Gastrocnemius medialis (tissue), 4 donors: ENCODE measurements at regions not wholly inside any gene's neighbourhood (a gene's known extent, or its start where the extent isn't known, plus 50 kb on each side); places are given as distances from the start of the nearest gene placed in this dataset.

Source experiments
- POLR2A ChIP-seq, 2 donors: fragments of 450-650 bp; IDR thresholded peaks; one replicate each; pipeline ENCODE4 v1.6.1; 2017; ENCODE audit warnings: antibody characterized with exemption in 2 of 2, mild to moderate bottlenecking in 2 of 2, moderate library complexity in 2 of 2
- TF ChIP-seq, protein P1 (sequence below), 5 experiments: fragments of 450-650 bp in 3 of 5; fragments of 200-600 bp in 2 of 5; sonication (generic) in 2 of 5; IDR thresholded peaks in 4 of 5; conservative IDR thresholded peaks in 1 of 5; 1 replicate in 4 of 5; 2 replicates in 1 of 5; pipeline ENCODE4 v1.5.1; 2016 to 2019; ENCODE audit warnings: antibody characterized with exemption in 5 of 5, mild to moderate bottlenecking in 3 of 5, moderate library complexity in 3 of 5

DNA sequence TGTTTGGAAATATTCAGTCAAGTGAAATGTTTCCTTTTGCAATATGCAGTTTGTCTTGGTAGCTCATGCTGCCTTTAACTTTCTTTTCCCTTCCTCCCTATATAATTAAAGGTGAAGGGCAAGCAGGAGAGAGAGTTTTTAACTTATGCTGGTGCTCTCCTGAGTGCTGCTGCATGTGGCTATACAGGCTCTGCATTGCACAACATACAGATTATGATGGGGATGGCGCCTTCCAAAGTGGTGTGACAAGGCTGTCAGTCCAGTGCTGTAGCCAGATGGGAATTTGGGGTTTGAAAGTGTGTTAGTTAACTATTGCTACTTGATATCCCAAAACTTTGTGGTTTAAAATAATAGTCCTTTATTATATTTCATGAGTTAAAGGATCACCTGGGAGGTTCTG lies 199.0 kb downstream of the ATP23 start:
- TF ChIP-seq, protein P1, sequence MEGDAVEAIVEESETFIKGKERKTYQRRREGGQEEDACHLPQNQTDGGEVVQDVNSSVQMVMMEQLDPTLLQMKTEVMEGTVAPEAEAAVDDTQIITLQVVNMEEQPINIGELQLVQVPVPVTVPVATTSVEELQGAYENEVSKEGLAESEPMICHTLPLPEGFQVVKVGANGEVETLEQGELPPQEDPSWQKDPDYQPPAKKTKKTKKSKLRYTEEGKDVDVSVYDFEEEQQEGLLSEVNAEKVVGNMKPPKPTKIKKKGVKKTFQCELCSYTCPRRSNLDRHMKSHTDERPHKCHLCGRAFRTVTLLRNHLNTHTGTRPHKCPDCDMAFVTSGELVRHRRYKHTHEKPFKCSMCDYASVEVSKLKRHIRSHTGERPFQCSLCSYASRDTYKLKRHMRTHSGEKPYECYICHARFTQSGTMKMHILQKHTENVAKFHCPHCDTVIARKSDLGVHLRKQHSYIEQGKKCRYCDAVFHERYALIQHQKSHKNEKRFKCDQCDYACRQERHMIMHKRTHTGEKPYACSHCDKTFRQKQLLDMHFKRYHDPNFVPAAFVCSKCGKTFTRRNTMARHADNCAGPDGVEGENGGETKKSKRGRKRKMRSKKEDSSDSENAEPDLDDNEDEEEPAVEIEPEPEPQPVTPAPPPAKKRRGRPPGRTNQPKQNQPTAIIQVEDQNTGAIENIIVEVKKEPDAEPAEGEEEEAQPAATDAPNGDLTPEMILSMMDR (IDR thresholded peaks at IDR 0.05 in 4 of 5, conservative IDR thresholded peaks at IDR 0.05 in 1 of 5), result no peak
- TF ChIP-seq POLR2A (IDR thresholded peaks at IDR 0.05), result no peak
